ENCODE measurements at regions not wholly inside any gene's neighbourhood (a gene's known extent, or its start where the extent isn't known, plus 50 kb on each side); places are given as distances from the start of the nearest gene placed in this dataset.

DNA sequence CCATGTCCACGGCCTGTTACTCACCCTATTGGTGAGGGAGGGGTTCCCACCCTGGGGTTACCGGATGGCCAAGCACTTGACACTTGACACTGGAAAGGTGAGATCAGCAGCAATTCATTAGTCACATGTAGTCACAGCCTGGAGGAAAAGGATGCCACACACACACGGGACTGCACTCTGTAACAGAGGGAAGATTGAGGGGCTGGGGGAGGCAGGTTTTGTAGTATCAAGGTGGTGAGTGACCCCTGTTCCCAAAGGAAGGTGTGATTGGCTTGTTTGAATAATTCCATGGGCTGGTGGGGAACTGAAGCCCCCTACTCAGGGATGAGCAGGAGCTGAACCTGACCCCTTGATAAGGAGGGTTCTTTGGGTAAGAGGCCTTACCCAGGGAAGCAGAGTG, 96.0 kb upstream of the HELT start:
- TF ChIP-seq, protein P1, sequence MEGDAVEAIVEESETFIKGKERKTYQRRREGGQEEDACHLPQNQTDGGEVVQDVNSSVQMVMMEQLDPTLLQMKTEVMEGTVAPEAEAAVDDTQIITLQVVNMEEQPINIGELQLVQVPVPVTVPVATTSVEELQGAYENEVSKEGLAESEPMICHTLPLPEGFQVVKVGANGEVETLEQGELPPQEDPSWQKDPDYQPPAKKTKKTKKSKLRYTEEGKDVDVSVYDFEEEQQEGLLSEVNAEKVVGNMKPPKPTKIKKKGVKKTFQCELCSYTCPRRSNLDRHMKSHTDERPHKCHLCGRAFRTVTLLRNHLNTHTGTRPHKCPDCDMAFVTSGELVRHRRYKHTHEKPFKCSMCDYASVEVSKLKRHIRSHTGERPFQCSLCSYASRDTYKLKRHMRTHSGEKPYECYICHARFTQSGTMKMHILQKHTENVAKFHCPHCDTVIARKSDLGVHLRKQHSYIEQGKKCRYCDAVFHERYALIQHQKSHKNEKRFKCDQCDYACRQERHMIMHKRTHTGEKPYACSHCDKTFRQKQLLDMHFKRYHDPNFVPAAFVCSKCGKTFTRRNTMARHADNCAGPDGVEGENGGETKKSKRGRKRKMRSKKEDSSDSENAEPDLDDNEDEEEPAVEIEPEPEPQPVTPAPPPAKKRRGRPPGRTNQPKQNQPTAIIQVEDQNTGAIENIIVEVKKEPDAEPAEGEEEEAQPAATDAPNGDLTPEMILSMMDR (IDR thresholded peaks at IDR 0.05; ENCODE audit: poor library complexity), result no peak
- no peak for TF ChIP-seq EZH2 (IDR thresholded peaks at IDR 0.05; ENCODE audit: borderline replicate concordance)
- TF ChIP-seq EZH2phosphoT487 (IDR thresholded peaks at IDR 0.05; ENCODE audit: low read depth, severe bottlenecking, unreplicated experiment), result no peak
- Histone ChIP-seq H3K9me3 (ENCODE audit: low read depth) (peaks cover 5% of the 10 kb centered on the region), H3K79me2 (no peaks in the 10 kb centered on the region), H4K20me1 (ENCODE audit: insufficient read depth, poor library complexity, severe bottlenecking) (no peaks in the 10 kb centered on the region), H3K36me3 (replicated peaks; ENCODE audit: insufficient read depth, low read depth) (no peaks in the 10 kb centered on the region), H3K4me2 (no peak overlapping the region), H3K9me2 (replicated peaks; ENCODE audit: insufficient read depth) (no peaks in the 10 kb centered on the region), H2AFZ (no peak overlapping the region), H3K27ac (no peak overlapping the region), H3K4me3 (no peak overlapping the region), H3K27me3 (no peaks in the 10 kb centered on the region), H3K4me1 (ENCODE audit: insufficient read depth) (no peaks in the 10 kb centered on the region)
- 90% methylated on average over 3 of the region's 3 CpGs for WGBS (ENCODE audit: low lambda C conversion rate, missing lambda C conversion rate)
- DNase-seq (ENCODE audit: low spot score), result no peak

DNA sequence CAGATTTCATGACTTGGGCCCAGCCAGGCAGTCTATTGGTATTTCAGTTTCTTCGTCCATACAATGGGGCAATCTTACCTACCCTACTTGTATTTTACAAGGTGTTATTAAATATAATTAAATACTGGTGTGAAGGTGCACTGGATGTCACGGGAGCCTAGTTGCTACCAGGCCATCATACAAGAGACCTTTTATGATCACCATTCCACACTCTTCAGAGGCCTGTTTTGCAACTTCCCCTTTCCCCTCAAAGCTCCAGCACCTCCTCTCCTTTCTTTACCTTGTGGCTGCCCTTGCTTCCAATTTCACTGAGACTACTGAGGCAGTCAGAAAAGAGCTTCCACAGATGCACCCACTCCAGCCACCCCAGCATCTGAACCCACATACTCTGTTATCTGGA, 93.8 kb upstream of the HELT start:
- Histone ChIP-seq H3K9me2 (replicated peaks; ENCODE audit: insufficient read depth) (no peaks in the 10 kb centered on the region), H4K20me1 (ENCODE audit: insufficient read depth, poor library complexity, severe bottlenecking) (no peaks in the 10 kb centered on the region), H3K27me3 (no peaks in the 10 kb centered on the region), H2AFZ (no peak overlapping the region), H3K27ac (no peak overlapping the region), H3K4me2 (no peak overlapping the region), H3K36me3 (replicated peaks; ENCODE audit: insufficient read depth, low read depth) (no peaks in the 10 kb centered on the region), H3K79me2 (no peaks in the 10 kb centered on the region), H3K4me3 (no peak overlapping the region), H3K9me3 (ENCODE audit: low read depth) (peaks cover 6% of the 10 kb centered on the region), H3K4me1 (ENCODE audit: insufficient read depth) (no peaks in the 10 kb centered on the region)
- WGBS (ENCODE audit: low lambda C conversion rate, missing lambda C conversion rate), result 89% methylated on average over 2 of the region's 2 CpGs
- no peak for TF ChIP-seq EZH2phosphoT487 (IDR thresholded peaks at IDR 0.05; ENCODE audit: low read depth, severe bottlenecking, unreplicated experiment)
- TF ChIP-seq, protein P1 (IDR thresholded peaks at IDR 0.05; ENCODE audit: poor library complexity), result no peak
- DNase-seq (ENCODE audit: low spot score), result no peak

DNA sequence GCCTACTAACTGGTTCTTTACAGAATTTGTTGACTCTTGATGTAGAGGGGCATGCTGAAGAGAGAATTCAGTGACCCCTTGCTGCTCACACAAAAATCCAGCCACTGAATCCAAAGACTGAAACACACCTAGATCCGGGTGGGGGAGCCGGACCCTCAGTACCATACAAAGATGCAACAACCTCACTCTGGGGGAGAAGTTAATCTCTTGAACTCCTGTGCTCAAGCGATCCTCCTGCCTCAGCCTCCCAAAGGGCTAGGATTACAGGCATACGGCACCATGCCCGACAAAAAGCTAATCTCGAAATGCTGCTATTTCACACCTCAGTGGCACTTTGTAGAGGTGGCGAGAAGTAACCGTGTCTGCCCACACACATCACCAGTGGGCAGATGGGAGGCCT, 88.8 kb upstream of the HELT start:
- Histone ChIP-seq H3K4me3 (no peak overlapping the region), H3K9me3 (ENCODE audit: low read depth) (peaks cover 6% of the 10 kb centered on the region), H3K27me3 (no peaks in the 10 kb centered on the region), H4K20me1 (ENCODE audit: insufficient read depth, poor library complexity, severe bottlenecking) (no peaks in the 10 kb centered on the region), H3K79me2 (no peaks in the 10 kb centered on the region), H3K9me2 (replicated peaks; ENCODE audit: insufficient read depth) (no peaks in the 10 kb centered on the region), H3K36me3 (replicated peaks; ENCODE audit: insufficient read depth, low read depth) (no peaks in the 10 kb centered on the region), H3K27ac (no peak overlapping the region), H3K4me2 (no peak overlapping the region), H2AFZ (no peak overlapping the region), H3K4me1 (ENCODE audit: insufficient read depth) (no peaks in the 10 kb centered on the region)
- DNase-seq (ENCODE audit: low spot score), result no peak
- TF ChIP-seq, protein P1 (IDR thresholded peaks at IDR 0.05; ENCODE audit: poor library complexity), result no peak
- TF ChIP-seq EZH2phosphoT487 (IDR thresholded peaks at IDR 0.05; ENCODE audit: low read depth, severe bottlenecking, unreplicated experiment) (no peak), EZH2 (IDR thresholded peaks at IDR 0.05; ENCODE audit: borderline replicate concordance) (no peak)
- 96% methylated on average over 8 of the region's 8 CpGs for whole genome bisulfite sequencing (ENCODE audit: low lambda C conversion rate, missing lambda C conversion rate)

DNA sequence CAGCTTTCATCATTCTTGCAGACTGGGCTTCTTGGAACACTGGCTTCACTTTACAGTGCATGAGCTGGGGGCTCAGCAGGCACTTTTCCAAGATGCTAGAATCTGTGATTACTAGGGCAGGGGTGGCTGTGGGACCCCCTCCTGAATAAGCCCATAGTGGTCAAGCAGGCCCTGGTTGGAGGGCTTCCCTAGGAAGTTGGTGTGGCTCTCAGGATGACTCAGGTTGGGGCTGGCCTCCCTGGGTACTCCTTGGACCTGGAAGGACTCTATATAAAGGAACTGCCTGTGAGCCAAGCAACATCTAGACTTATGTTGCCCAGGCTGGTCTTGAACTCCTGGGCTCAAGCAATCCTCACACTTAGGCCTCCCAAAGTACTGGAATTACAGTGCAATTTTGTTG, 88.3 kb upstream of the HELT start:
- no peak overlapping the region for H3K4me2 ChIP-seq
- H3K36me3 ChIP-seq (replicated peaks; ENCODE audit: insufficient read depth, low read depth), result no peaks in the 10 kb centered on the region
- no peaks in the 10 kb centered on the region for H3K27me3 ChIP-seq
- DNase-seq (ENCODE audit: low spot score), result no peak
- H3K9me3 ChIP-seq (ENCODE audit: low read depth), result peaks cover 6% of the 10 kb centered on the region
- H3K4me1 ChIP-seq (ENCODE audit: insufficient read depth), result no peaks in the 10 kb centered on the region
- no peaks in the 10 kb centered on the region for H3K79me2 ChIP-seq
- H3K9me2 ChIP-seq (replicated peaks; ENCODE audit: insufficient read depth), result no peaks in the 10 kb centered on the region
- H4K20me1 ChIP-seq (ENCODE audit: insufficient read depth, poor library complexity, severe bottlenecking), result no peaks in the 10 kb centered on the region
- no peak overlapping the region for H3K4me3 ChIP-seq
- TF ChIP-seq EZH2 (IDR thresholded peaks at IDR 0.05; ENCODE audit: borderline replicate concordance), result no peak
- H2AFZ ChIP-seq, result no peak overlapping the region
- no peak overlapping the region for H3K27ac ChIP-seq
